Ascending aorta (tissue), 2 donors: ENCODE measurements at regions not wholly inside any gene's neighbourhood (a gene's known extent, or its start where the extent isn't known, plus 50 kb on each side); places are given as distances from the start of the nearest gene placed in this dataset.
"Not testable (repeated sequence)": the region's sequence is repeated elsewhere in the genome, so short reads cannot be mapped to it uniquely, and the experiment has no call there.

Experiments used
- DNase-seq, 2 donors: peaks; one replicate each; pipeline ENCODE4 v3.0.0-alpha.2; 2019; ENCODE audit warnings: low spot score in 2 of 2
- H3K27ac ChIP-seq, 2 donors: fragments of 200-600 bp; sonication (generic); one replicate each; pipeline ENCODE4 v1.5.1; 2016 to 2017; ENCODE audit warnings: mild to moderate bottlenecking in 1 of 2
- H3K27me3 ChIP-seq: fragments of 200-600 bp; sonication (generic); one replicate; pipeline ENCODE4 v1.5.1; 2017
- H3K36me3 ChIP-seq, 2 donors: fragments of 200-600 bp; sonication (generic); one replicate each; pipeline ENCODE4 v1.5.1; 2016
- H3K4me1 ChIP-seq, 2 donors: fragments of 200-600 bp; sonication (generic); one replicate each; pipeline ENCODE4 v1.5.1; 2016 to 2017; ENCODE audit warnings: mild to moderate bottlenecking in 1 of 2
- H3K4me3 ChIP-seq, 2 donors: fragments of 200-600 bp; sonication (generic); one replicate each; pipeline ENCODE4 v1.5.1; 2016 to 2017; ENCODE audit warnings: mild to moderate bottlenecking in 1 of 2
- H3K9me3 ChIP-seq, 2 donors: fragments of 200-600 bp; sonication (generic); one replicate each; pipeline ENCODE4 v1.5.1; 2016
- intact Hi-C: fragments of 100-400 bp; cut with DNase I; formaldehyde crosslinking; loops from one replicate; pipeline ENCODE4 v1.15.1; 2023
- TF ChIP-seq, protein P1 (sequence below), 3 experiments: fragments of 200-600 bp in 2 of 3; fragments of 450-650 bp in 1 of 3; sonication (generic) in 2 of 3; IDR thresholded peaks; one replicate each; pipeline ENCODE4 v1.5.1; 2016 to 2019; ENCODE audit warnings: antibody characterized with exemption in 3 of 3, mild to moderate bottlenecking in 1 of 3, moderate library complexity in 1 of 3

DNA sequence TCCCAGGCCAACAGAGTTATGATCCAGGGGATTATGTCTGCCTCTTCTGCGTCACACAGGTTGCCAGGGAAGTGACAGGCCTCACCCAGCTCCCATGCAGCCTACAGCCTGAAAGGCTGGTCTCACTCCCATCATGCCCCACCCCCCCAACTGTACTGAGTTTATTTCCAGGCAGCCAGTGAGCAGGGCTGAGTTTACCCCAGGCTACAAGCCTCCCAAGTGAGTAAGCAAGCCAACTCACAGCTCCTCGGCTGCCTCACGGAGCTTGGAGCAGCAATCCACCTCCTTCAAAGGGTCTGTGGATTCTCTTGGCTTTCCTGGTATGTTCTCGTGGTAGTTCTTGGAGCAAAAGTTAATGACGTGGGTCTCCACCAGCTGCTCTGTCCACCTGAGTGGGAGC lies 1147.6 kb upstream of the ADGRL4 start:
- TF ChIP-seq, protein P1, sequence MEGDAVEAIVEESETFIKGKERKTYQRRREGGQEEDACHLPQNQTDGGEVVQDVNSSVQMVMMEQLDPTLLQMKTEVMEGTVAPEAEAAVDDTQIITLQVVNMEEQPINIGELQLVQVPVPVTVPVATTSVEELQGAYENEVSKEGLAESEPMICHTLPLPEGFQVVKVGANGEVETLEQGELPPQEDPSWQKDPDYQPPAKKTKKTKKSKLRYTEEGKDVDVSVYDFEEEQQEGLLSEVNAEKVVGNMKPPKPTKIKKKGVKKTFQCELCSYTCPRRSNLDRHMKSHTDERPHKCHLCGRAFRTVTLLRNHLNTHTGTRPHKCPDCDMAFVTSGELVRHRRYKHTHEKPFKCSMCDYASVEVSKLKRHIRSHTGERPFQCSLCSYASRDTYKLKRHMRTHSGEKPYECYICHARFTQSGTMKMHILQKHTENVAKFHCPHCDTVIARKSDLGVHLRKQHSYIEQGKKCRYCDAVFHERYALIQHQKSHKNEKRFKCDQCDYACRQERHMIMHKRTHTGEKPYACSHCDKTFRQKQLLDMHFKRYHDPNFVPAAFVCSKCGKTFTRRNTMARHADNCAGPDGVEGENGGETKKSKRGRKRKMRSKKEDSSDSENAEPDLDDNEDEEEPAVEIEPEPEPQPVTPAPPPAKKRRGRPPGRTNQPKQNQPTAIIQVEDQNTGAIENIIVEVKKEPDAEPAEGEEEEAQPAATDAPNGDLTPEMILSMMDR (IDR thresholded peaks at IDR 0.05), result no peak
- no peak for DNase-seq
- no peaks in the 10 kb centered on the region for H3K4me1 ChIP-seq
- no peaks in the 10 kb centered on the region for H3K9me3 ChIP-seq
- H3K27ac ChIP-seq, result no peak overlapping the region
- H3K4me3 ChIP-seq, result no peak overlapping the region
- intact Hi-C loops, result no loop called here
- no peaks in the 10 kb centered on the region for H3K36me3 ChIP-seq
- no peaks in the 10 kb centered on the region for H3K27me3 ChIP-seq

DNA sequence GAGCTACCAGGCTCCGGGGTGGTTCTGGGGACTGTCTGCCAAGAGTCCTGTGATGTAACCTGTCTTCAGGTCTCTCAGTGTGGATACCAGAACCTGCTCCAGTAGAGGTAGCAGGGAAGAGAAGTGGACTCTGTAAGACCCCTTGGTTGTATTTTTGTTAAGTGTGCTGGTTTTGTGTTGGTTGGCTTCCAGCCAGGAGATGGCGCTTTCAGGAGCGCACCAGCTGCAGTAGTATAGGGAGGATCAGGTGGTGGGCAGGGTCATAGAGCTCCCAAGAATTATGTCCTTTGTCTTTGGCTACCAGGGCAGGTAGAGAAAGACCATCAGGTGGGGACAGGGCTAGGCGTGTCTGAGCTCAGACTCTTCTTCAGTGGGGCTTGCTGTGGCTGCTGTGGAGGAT lies 1147.2 kb upstream of the ADGRL4 start:
- Histone ChIP-seq H3K9me3 (no peaks in the 10 kb centered on the region), H3K27ac (no peak overlapping the region), H3K4me1 (no peaks in the 10 kb centered on the region), H3K36me3 (no peaks in the 10 kb centered on the region), H3K4me3 (no peak overlapping the region), H3K27me3 (no peaks in the 10 kb centered on the region)
- TF ChIP-seq, protein P1 (IDR thresholded peaks at IDR 0.05), result no peak
- intact Hi-C loops, result no loop called here
- no peak for DNase-seq

DNA sequence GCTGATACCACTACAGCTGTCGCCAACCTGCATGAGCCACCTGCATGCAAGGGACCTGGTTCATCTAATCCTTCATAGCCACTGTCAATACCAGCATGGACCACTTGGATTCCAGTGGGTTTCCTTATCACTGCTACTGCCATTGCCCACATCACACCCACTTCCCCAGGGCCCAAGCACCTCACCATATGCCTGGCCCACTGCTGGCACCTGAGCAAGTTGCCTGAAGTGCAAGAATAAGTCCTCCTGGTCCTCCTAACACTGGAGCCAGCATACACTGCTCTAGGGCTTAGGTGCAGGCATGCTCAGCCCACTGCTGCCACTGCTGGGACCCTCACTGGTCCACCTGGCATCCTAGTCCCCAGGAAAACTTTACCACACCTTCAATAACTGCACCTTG lies 1136.8 kb upstream of the ADGRL4 start:
- TF ChIP-seq, protein P1 (IDR thresholded peaks at IDR 0.05), result no peak
- H3K4me1 ChIP-seq, result no peaks in the 10 kb centered on the region
- intact Hi-C loops, result no loop called here
- DNase-seq, result no peak
- H3K9me3 ChIP-seq, result peaks cover 0 to 17% of the 10 kb centered on the region in 2 donors
- H3K4me3 ChIP-seq, result no peak overlapping the region
- no peaks in the 10 kb centered on the region for H3K27me3 ChIP-seq
- no peaks in the 10 kb centered on the region for H3K36me3 ChIP-seq
- H3K27ac ChIP-seq, result no peak overlapping the region

DNA sequence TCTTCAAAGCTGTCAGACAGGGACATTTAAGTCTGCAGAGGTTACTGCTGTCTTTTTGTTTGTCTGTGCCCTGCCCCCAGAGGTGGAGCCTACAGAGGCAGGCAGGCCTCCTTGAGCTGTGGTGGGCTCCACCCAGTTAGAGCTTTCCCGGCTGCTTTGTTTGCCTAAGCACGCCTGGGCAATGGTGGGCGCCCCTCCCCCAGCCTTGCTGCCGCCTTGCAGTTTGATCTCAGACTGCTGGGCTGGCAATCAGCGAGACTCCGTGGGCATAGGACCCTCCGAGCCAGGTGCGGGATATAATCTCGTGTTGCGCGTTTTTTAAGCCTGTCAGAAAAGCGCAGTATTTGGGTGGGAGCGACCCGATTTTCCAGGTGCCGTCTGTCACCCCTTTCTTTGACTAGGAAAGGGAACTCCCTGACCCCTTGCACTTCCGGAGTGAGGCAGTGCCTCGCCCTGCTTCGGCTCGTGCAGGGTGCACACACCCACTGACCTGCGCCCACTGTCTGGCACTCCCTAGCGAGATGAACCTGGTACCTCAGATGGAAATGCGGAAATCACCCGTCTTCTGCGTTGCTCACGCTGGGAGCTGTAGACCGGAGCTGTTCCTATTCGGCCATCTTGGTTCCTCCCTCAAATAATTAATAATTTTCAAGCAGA lies 1131.5 kb upstream of the ADGRL4 start:
- H3K9me3 ChIP-seq, H3K4me1 ChIP-seq, DNase-seq, H3K27ac ChIP-seq, H3K4me3 ChIP-seq, H3K36me3 ChIP-seq, intact Hi-C loops, H3K27me3 ChIP-seq: not testable (repeated sequence)

DNA sequence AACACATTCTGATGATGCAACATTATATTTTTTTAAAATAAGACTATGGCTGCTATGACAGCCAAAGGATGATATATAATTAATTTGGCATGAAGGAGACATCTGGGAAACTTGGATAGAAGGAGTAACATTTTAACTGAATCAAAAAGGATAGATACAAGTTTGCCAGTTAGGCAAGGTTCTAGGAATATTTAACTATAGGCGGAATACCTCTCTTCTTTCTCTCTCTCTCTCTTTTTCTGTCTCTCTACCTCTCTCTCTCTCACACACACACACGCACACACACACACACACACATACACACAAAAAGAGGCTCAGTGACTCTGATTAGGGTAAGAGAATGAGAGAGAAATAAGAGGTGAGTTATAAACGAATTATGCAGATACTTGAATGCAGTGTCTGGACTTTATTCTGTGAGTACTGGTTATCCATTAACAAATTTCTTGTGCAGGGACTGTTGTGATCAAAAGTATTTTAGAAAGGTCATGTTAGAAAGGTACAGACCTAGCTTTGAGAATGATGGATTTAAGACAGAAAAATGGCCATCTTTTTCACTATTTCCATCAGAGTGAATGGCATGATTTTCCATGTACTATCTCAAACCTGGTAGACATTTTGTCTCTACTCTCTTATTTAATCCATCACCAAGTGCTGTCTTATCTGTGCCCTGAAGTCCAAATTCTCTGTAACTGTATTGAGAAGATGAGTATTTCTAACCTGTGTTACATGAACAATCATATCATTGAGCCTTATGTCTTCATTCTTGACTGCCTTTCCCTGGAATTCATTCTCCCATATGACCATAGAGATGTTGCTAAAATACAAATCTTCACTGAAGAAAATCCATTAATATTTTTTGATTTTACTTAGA lies 1106.9 kb upstream of the ADGRL4 start:
- Histone ChIP-seq H3K36me3 (no peaks in the 10 kb centered on the region), H3K4me3 (no peak overlapping the region), H3K27ac (no peak overlapping the region), H3K9me3 (no peaks in the 10 kb centered on the region), H3K4me1 (no peaks in the 10 kb centered on the region), H3K27me3 (no peaks in the 10 kb centered on the region)
- no peak for DNase-seq
- intact Hi-C loops, result no loop called here
- TF ChIP-seq, protein P1 (IDR thresholded peaks at IDR 0.05), result no peak

DNA sequence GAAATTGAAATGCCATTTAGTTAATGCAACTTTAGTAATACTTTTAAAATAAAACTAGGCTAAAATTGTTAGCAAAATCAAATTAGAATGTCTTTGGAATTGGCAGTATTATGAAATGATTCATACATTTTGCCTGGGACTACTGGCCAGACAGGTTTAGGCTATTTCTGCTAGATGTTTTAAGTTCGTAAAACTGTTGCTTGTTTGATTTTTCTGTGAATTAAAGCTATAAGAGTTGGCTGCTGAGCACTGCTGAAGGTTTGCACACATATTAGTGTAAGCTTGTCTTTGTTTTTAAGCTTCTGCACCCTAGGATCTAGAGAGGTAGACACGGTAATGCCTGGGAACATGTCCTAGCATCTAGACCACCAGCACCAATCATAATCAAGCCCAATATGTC lies 1094.6 kb upstream of the ADGRL4 start:
- peaks cover 0 to 19% of the 10 kb centered on the region in 2 donors for H3K9me3 ChIP-seq
- H3K4me3 ChIP-seq, result no peak overlapping the region
- H3K4me1 ChIP-seq, result no peaks in the 10 kb centered on the region
- H3K36me3 ChIP-seq, result no peaks in the 10 kb centered on the region
- DNase-seq, result no peak
- intact Hi-C loops, result no loop called here
- H3K27ac ChIP-seq, result no peak overlapping the region
- no peaks in the 10 kb centered on the region for H3K27me3 ChIP-seq
- TF ChIP-seq, protein P1 (IDR thresholded peaks at IDR 0.05), result no peak
